Right cardiac atrium (tissue), 5 donors: ENCODE measurements at regions not wholly inside any gene's neighbourhood (a gene's known extent, or its start where the extent isn't known, plus 50 kb on each side); places are given as distances from the start of the nearest gene placed in this dataset.

Experiments
- ATAC-seq, 2 donors: fragments of 200-7000 bp; cut with Tn5 transposase; one replicate each; pipeline versions ENCODE4 v1.8.0 to v1.9.1; 2020; ENCODE audit warnings: moderate library complexity in 2 of 2, mild to moderate bottlenecking in 1 of 2
- DNase-seq, 3 donors: peaks; one replicate each; pipeline ENCODE4 v3.0.0-alpha.2; 2020
- H3K27ac ChIP-seq: one replicate; pipeline ENCODE4 v1.5.1; 2013; ENCODE audit warnings: mild to moderate bottlenecking, low read length, control low read depth, moderate library complexity
- H3K27me3 ChIP-seq: one replicate; pipeline ENCODE4 v1.6.1; 2013; ENCODE audit not compliant: control insufficient read depth, insufficient read depth
- H3K4me1 ChIP-seq: one replicate; pipeline ENCODE4 v1.6.1; 2013; ENCODE audit warnings: low read length; ENCODE audit not compliant: control insufficient read depth, insufficient read depth
- H3K4me3 ChIP-seq: one replicate; pipeline ENCODE4 v1.5.1; 2013; ENCODE audit warnings: low read length, control low read depth
- H3K9me3 ChIP-seq: one replicate; pipeline ENCODE4 v1.6.1; 2013; ENCODE audit warnings: low read length; ENCODE audit not compliant: control insufficient read depth
- WGBS: extraction: QIAGEN DNeasy Blood & Tissue Kit; methylation state at CpG from one replicate; pipeline ENCODE4 v1.1.7; 2013; 5-methylcytosine and 5-hydroxymethylcytosine counted together
- intact Hi-C, 4 donors: fragments of 100-400 bp; cut with DNase I; formaldehyde crosslinking; loops; one replicate each; pipeline versions ENCODE4 v1.11.0 to v1.14.0; 2022 to 2023
- donor health status: healthy with polysubstance abuse.
- donor health status: DM: no; HTN: yes; CAD: no.
- donor health status: DM: no; HTN: no; CAD: no.
- donor health status: DM: no; HTN: yes; CAD: no; lungs with severe emphysema.
- donor health status: DM: yes; HTN: yes; CAD: no.

GRCh38 chr2:129606496-129607270 lies 372.8 kb upstream of the RAB6C start:
- H3K4me3 ChIP-seq = no peak overlapping the region
- no peaks in the 10 kb centered on the region for H3K27me3 ChIP-seq
- ATAC-seq (peak in 1 of 2 donors; percentile 31), DNase-seq (peak in 1 of 3 donors; percentile 60)
- H3K9me3 ChIP-seq = no peaks in the 10 kb centered on the region
- H3K4me1 ChIP-seq = no peaks in the 10 kb centered on the region
- H3K27ac ChIP-seq = no peak overlapping the region
- intact Hi-C loops = no loop called here
- 52% methylated on average over 12 of the region's 12 CpGs for WGBS

GRCh38 chr2:129609224-129609623 lies 370.2 kb upstream of the RAB6C start:
- no peak overlapping the region for H3K27ac ChIP-seq
- H3K4me1 ChIP-seq = no peaks in the 10 kb centered on the region
- H3K9me3 ChIP-seq = no peaks in the 10 kb centered on the region
- WGBS = 87% methylated on average over 3 of the region's 3 CpGs
- intact Hi-C loops = no loop called here
- no peak overlapping the region for H3K4me3 ChIP-seq
- ATAC-seq (no peak), DNase-seq (no peak)
- H3K27me3 ChIP-seq = no peaks in the 10 kb centered on the region

- intact Hi-C loops = no loop called here
- Histone ChIP-seq H3K27ac (no peak overlapping the region), H3K4me3 (no peak overlapping the region), H3K9me3 (no peaks in the 10 kb centered on the region), H3K4me1 (no peaks in the 10 kb centered on the region), H3K27me3 (no peaks in the 10 kb centered on the region)
- no peak for DNase-seq
- ATAC-seq = no peak
- 83% methylated on average over 6 of the region's 6 CpGs for WGBS
Measured at GRCh38 chr2:129610766-129611165, 368.7 kb upstream of the RAB6C start.

GRCh38 chr2:129611471-129611870 lies 368.0 kb upstream of the RAB6C start:
- 90% methylated on average over 6 of the region's 6 CpGs for WGBS
- no peak for DNase-seq
- Histone ChIP-seq H3K27me3 (no peaks in the 10 kb centered on the region), H3K4me1 (no peaks in the 10 kb centered on the region), H3K4me3 (no peak overlapping the region), H3K9me3 (no peaks in the 10 kb centered on the region), H3K27ac (no peak overlapping the region)
- intact Hi-C loops = no loop called here
- no peak for ATAC-seq

GRCh38 chr2:129619471-129619870 lies 360.0 kb upstream of the RAB6C start:
- DNase-seq (no peak), ATAC-seq (no peak)
- intact Hi-C loops = no loop called here
- Histone ChIP-seq H3K9me3 (no peaks in the 10 kb centered on the region), H3K4me1 (no peaks in the 10 kb centered on the region), H3K4me3 (no peak overlapping the region), H3K27ac (no peak overlapping the region), H3K27me3 (no peaks in the 10 kb centered on the region)
- WGBS = 34% methylated on average over 5 of the region's 5 CpGs

- H3K9me3 ChIP-seq = no peaks in the 10 kb centered on the region
- H3K4me3 ChIP-seq = no peak overlapping the region
- no peaks in the 10 kb centered on the region for H3K27me3 ChIP-seq
- no peak overlapping the region for H3K27ac ChIP-seq
- WGBS = 85% methylated on average over 4 of the region's 4 CpGs
- H3K4me1 ChIP-seq = no peaks in the 10 kb centered on the region
- ATAC-seq (no peak), DNase-seq (no peak)
- intact Hi-C loops = no loop called here
Measured at GRCh38 chr2:129620411-129620810, 359.1 kb upstream of the RAB6C start.

- Histone ChIP-seq H3K9me3 (no peaks in the 10 kb centered on the region), H3K4me1 (no peaks in the 10 kb centered on the region), H3K27ac (no peak overlapping the region), H3K4me3 (no peak overlapping the region), H3K27me3 (no peaks in the 10 kb centered on the region)
- ATAC-seq = no peak
- intact Hi-C loops = no loop called here
- 82% methylated on average over 6 of the region's 6 CpGs for WGBS
- no peak for DNase-seq
Measured at GRCh38 chr2:129623783-129624182, 355.7 kb upstream of the RAB6C start.

- no peak for ATAC-seq
- WGBS = 83% methylated on average over 9 of the region's 9 CpGs
- H3K4me1 ChIP-seq = no peaks in the 10 kb centered on the region
Measured at GRCh38 chr2:129627437-129627836, 352.0 kb upstream of the RAB6C start.

GRCh38 chr2:129636692-129637091 lies 342.8 kb upstream of the RAB6C start:
- Histone ChIP-seq H3K27me3 (no peaks in the 10 kb centered on the region), H3K4me3 (no peak overlapping the region), H3K27ac (no peak overlapping the region), H3K4me1 (no peaks in the 10 kb centered on the region), H3K9me3 (no peaks in the 10 kb centered on the region)
- WGBS = 91% methylated on average over 9 of the region's 9 CpGs
- intact Hi-C loops = no loop called here
- ATAC-seq (no peak), DNase-seq (no peak)

More at GRCh38 chr2:129627437-129627836, 352.0 kb upstream of the RAB6C start:
- Histone ChIP-seq H3K27ac (no peak overlapping the region), H3K27me3 (no peaks in the 10 kb centered on the region), H3K9me3 (no peaks in the 10 kb centered on the region), H3K4me3 (no peak overlapping the region)
- intact Hi-C loops = no loop called here
- no peak for DNase-seq

- H3K9me3 ChIP-seq = no peaks in the 10 kb centered on the region
- no peaks in the 10 kb centered on the region for H3K4me1 ChIP-seq
- intact Hi-C loops = no loop called here
- no peaks in the 10 kb centered on the region for H3K27me3 ChIP-seq
- WGBS = 67% methylated on average over 2 of the region's 2 CpGs
- DNase-seq (no peak), ATAC-seq (no peak)
- H3K4me3 ChIP-seq = no peak overlapping the region
- no peak overlapping the region for H3K27ac ChIP-seq
Measured at GRCh38 chr2:129641371-129641770, 338.1 kb upstream of the RAB6C start.

- DNase-seq = no peak
- intact Hi-C loops = no loop called here
- ATAC-seq = no peak
- Histone ChIP-seq H3K27ac (no peak overlapping the region), H3K27me3 (no peaks in the 10 kb centered on the region), H3K9me3 (no peaks in the 10 kb centered on the region), H3K4me1 (no peaks in the 10 kb centered on the region), H3K4me3 (no peak overlapping the region)
- WGBS = 73% methylated on average over 3 of the region's 3 CpGs
Measured at GRCh38 chr2:129642526-129643043, 336.9 kb upstream of the RAB6C start.
